Karpas-422 (cell line): ENCODE measurements at regions not wholly inside any gene's neighbourhood (a gene's known extent, or its start where the extent isn't known, plus 50 kb on each side); places are given as distances from the start of the nearest gene placed in this dataset.
"Not testable (repeated sequence)": the region's sequence is repeated elsewhere in the genome, so short reads cannot be mapped to it uniquely, and the experiment has no call there.

Source experiments
- DNase-seq: peaks from one replicate; pipeline ENCODE4 v3.0.0-alpha.2; 2015
- H2AFZ ChIP-seq: fragments of 200-600 bp; sonication (generic); 2 replicates; pipeline ENCODE4 v1.6.1; 2014; ENCODE audit warnings: antibody characterized with exemption, low read length, mixed read lengths
- H3K27ac ChIP-seq: fragments of 200-600 bp; sonication (generic); 2 replicates; pipeline ENCODE4 v1.5.1; 2014; ENCODE audit warnings: mild to moderate bottlenecking, low read length, moderate library complexity
- H3K27me3 ChIP-seq: fragments of 200-600 bp; sonication (generic); 2 replicates; pipeline ENCODE4 v1.6.1; 2014; ENCODE audit warnings: low read length, mixed read lengths
- H3K36me3 ChIP-seq: fragments of 200-600 bp; sonication (generic); 2 replicates; pipeline ENCODE4 v1.6.1; 2014; ENCODE audit warnings: low read length, mixed read lengths; ENCODE audit not compliant: insufficient read depth
- H3K4me1 ChIP-seq: fragments of 200-600 bp; sonication (generic); 2 replicates; pipeline ENCODE4 v1.6.1; 2014; ENCODE audit warnings: mild to moderate bottlenecking, low read length, mixed read lengths
- H3K4me2 ChIP-seq: fragments of 200-600 bp; sonication (generic); 2 replicates; pipeline ENCODE4 v1.6.1; 2014; ENCODE audit warnings: low read length, low read depth, mild to moderate bottlenecking; ENCODE audit not compliant: poor library complexity, severe bottlenecking
- H3K4me3 ChIP-seq: fragments of 200-600 bp; sonication (generic); 2 replicates; pipeline ENCODE4 v1.5.1; 2014; ENCODE audit warnings: mild to moderate bottlenecking, antibody characterized with exemption, low read length, mixed read lengths
- H3K79me2 ChIP-seq: fragments of 200-600 bp; sonication (generic); 2 replicates; pipeline ENCODE4 v1.6.1; 2014; ENCODE audit warnings: mild to moderate bottlenecking, low read length, mixed read lengths
- H3K9ac ChIP-seq: fragments of 200-600 bp; sonication (generic); 2 replicates; pipeline ENCODE4 v1.6.0; 2014; ENCODE audit warnings: low read length
- H3K9me2 ChIP-seq: fragments of 200-600 bp; sonication (generic), shearing (Covaris generic); replicated peaks from 2 replicates; pipeline ENCODE4 v1.6.0; 2014; ENCODE audit warnings: mild to moderate bottlenecking, low read length, moderate library complexity; ENCODE audit not compliant: insufficient read depth
- H3K9me3 ChIP-seq: fragments of 300-700, 200-600 bp; sonication (generic); 2 replicates; pipeline ENCODE4 v1.6.1; 2014; ENCODE audit warnings: low read length, mixed read lengths
- H4K20me1 ChIP-seq: fragments of 200-600 bp; sonication (generic); 2 replicates; pipeline ENCODE4 v1.6.1; 2014; ENCODE audit warnings: mild to moderate bottlenecking, antibody characterized with exemption, low read length, low read depth; ENCODE audit not compliant: insufficient read depth

GRCh38 chr1:238950017-238950416 is 436.4 kb upstream of the CHRM3 start:
- Histone ChIP-seq H3K9ac (no peak overlapping the region), H2AFZ (no peak overlapping the region), H3K4me2 (no peak overlapping the region)

GRCh38 chr1:238944028-238944427 is 442.3 kb upstream of the CHRM3 start:
- no peaks in the 10 kb centered on the region for H3K79me2 ChIP-seq
- no peaks in the 10 kb centered on the region for H3K4me1 ChIP-seq
- no peak overlapping the region for H3K4me3 ChIP-seq
- no peaks in the 10 kb centered on the region for H3K27me3 ChIP-seq
- no peaks in the 10 kb centered on the region for H4K20me1 ChIP-seq
- DNase-seq: no peak
- no peak overlapping the region for H3K27ac ChIP-seq
- no peak overlapping the region for H2AFZ ChIP-seq
- peaks cover 22% of the 10 kb centered on the region for H3K9me3 ChIP-seq
- no peaks in the 10 kb centered on the region for H3K36me3 ChIP-seq
- H3K9ac ChIP-seq: no peak overlapping the region
- H3K9me2 ChIP-seq: no peaks in the 10 kb centered on the region
- no peak overlapping the region for H3K4me2 ChIP-seq

More at GRCh38 chr1:238950017-238950416, 436.4 kb upstream of the CHRM3 start:
- H3K9me2 ChIP-seq: no peaks in the 10 kb centered on the region
- H3K79me2 ChIP-seq: no peaks in the 10 kb centered on the region
- no peaks in the 10 kb centered on the region for H3K36me3 ChIP-seq
- peaks cover 18% of the 10 kb centered on the region for H3K9me3 ChIP-seq
- H3K4me1 ChIP-seq: no peaks in the 10 kb centered on the region
- H4K20me1 ChIP-seq: no peaks in the 10 kb centered on the region
- no peaks in the 10 kb centered on the region for H3K27me3 ChIP-seq
- no peak for DNase-seq
- no peak overlapping the region for H3K27ac ChIP-seq
- H3K4me3 ChIP-seq: no peak overlapping the region

GRCh38 chr1:238927899-238928298 is 458.5 kb upstream of the CHRM3 start:
- no peak overlapping the region for H3K9ac ChIP-seq
- H3K4me3 ChIP-seq: no peak overlapping the region
- no peaks in the 10 kb centered on the region for H3K36me3 ChIP-seq
- no peaks in the 10 kb centered on the region for H3K79me2 ChIP-seq
- no peak overlapping the region for H3K27ac ChIP-seq
- H3K4me1 ChIP-seq: no peaks in the 10 kb centered on the region
- no peak overlapping the region for H2AFZ ChIP-seq
- no peaks in the 10 kb centered on the region for H3K27me3 ChIP-seq
- peaks cover 34% of the 10 kb centered on the region for H3K9me3 ChIP-seq
- DNase-seq: no peak
- no peaks in the 10 kb centered on the region for H3K9me2 ChIP-seq
- no peaks in the 10 kb centered on the region for H4K20me1 ChIP-seq
- no peak overlapping the region for H3K4me2 ChIP-seq

- Histone ChIP-seq H3K9me2 (no peaks in the 10 kb centered on the region), H3K27ac (no peak overlapping the region), H2AFZ (no peak overlapping the region), H3K4me1 (no peaks in the 10 kb centered on the region), H3K27me3 (no peaks in the 10 kb centered on the region), H3K36me3 (no peaks in the 10 kb centered on the region), H3K9ac (no peak overlapping the region), H3K9me3 (peaks cover 48% of the 10 kb centered on the region), H4K20me1 (no peaks in the 10 kb centered on the region), H3K4me2 (no peak overlapping the region), H3K4me3 (no peak overlapping the region), H3K79me2 (no peaks in the 10 kb centered on the region)
- DNase-seq: no peak
These were observed 469.5 kb upstream of the CHRM3 start for GRCh38 chr1:238916828-238917227.

GRCh38 chr1:238914346-238914745 is 472.0 kb upstream of the CHRM3 start:
- Histone ChIP-seq H3K4me2 (no peak overlapping the region), H3K4me1 (no peaks in the 10 kb centered on the region), H3K27me3 (no peaks in the 10 kb centered on the region), H3K9me2 (no peaks in the 10 kb centered on the region), H3K9me3 (peaks cover 55% of the 10 kb centered on the region), H4K20me1 (no peaks in the 10 kb centered on the region), H2AFZ (no peak overlapping the region), H3K27ac (no peak overlapping the region), H3K36me3 (no peaks in the 10 kb centered on the region), H3K79me2 (no peaks in the 10 kb centered on the region), H3K4me3 (no peak overlapping the region), H3K9ac (no peak overlapping the region)
- no peak for DNase-seq

- Histone ChIP-seq H2AFZ (no peak overlapping the region), H3K27ac (no peak overlapping the region), H3K36me3 (no peaks in the 10 kb centered on the region), H3K27me3 (no peaks in the 10 kb centered on the region), H3K9ac (no peak overlapping the region), H3K4me2 (no peak overlapping the region), H4K20me1 (no peaks in the 10 kb centered on the region), H3K4me3 (no peak overlapping the region), H3K4me1 (no peaks in the 10 kb centered on the region), H3K9me2 (no peaks in the 10 kb centered on the region), H3K9me3 (peaks cover 49% of the 10 kb centered on the region), H3K79me2 (no peaks in the 10 kb centered on the region)
- no peak for DNase-seq
These were observed 473.2 kb upstream of the CHRM3 start for GRCh38 chr1:238913210-238913609.

GRCh38 chr1:238912148-238912547 is 474.2 kb upstream of the CHRM3 start:
- H3K27ac ChIP-seq: no peak overlapping the region
- no peak overlapping the region for H3K4me2 ChIP-seq
- peaks cover 41% of the 10 kb centered on the region for H3K9me3 ChIP-seq
- no peaks in the 10 kb centered on the region for H3K9me2 ChIP-seq
- no peak for DNase-seq
- H4K20me1 ChIP-seq: no peaks in the 10 kb centered on the region
- no peak overlapping the region for H3K4me3 ChIP-seq
- H3K36me3 ChIP-seq: no peaks in the 10 kb centered on the region
- no peaks in the 10 kb centered on the region for H3K79me2 ChIP-seq
- H3K4me1 ChIP-seq: no peaks in the 10 kb centered on the region
- H3K9ac ChIP-seq: no peak overlapping the region
- H3K27me3 ChIP-seq: no peaks in the 10 kb centered on the region
- H2AFZ ChIP-seq: no peak overlapping the region

GRCh38 chr1:238902752-238903151 is 483.6 kb upstream of the CHRM3 start:
- not testable (repeated sequence) for H2AFZ ChIP-seq, H3K9ac ChIP-seq, H3K27me3 ChIP-seq, H3K4me3 ChIP-seq, H3K4me1 ChIP-seq, DNase-seq, H3K9me3 ChIP-seq, H3K4me2 ChIP-seq, H3K79me2 ChIP-seq, H4K20me1 ChIP-seq, H3K27ac ChIP-seq, H3K36me3 ChIP-seq, H3K9me2 ChIP-seq

GRCh38 chr1:238900334-238900865 is 486.0 kb upstream of the CHRM3 start:
- no peak for DNase-seq
- H3K4me3 ChIP-seq: no peak overlapping the region
- no peaks in the 10 kb centered on the region for H3K4me1 ChIP-seq
- H3K79me2 ChIP-seq: no peaks in the 10 kb centered on the region
- no peak overlapping the region for H3K9ac ChIP-seq
- no peaks in the 10 kb centered on the region for H4K20me1 ChIP-seq
- no peaks in the 10 kb centered on the region for H3K9me2 ChIP-seq
- no peak overlapping the region for H3K4me2 ChIP-seq
- no peak overlapping the region for H3K27ac ChIP-seq
- no peaks in the 10 kb centered on the region for H3K27me3 ChIP-seq
- H3K9me3 ChIP-seq: peaks cover 13% of the 10 kb centered on the region
- H3K36me3 ChIP-seq: no peaks in the 10 kb centered on the region
- H2AFZ ChIP-seq: no peak overlapping the region
